ENCODE measurements at regions not wholly inside any gene's neighbourhood (a gene's known extent, or its start where the extent isn't known, plus 50 kb on each side); places are given as distances from the start of the nearest gene placed in this dataset.

- DNase-seq (ENCODE audit: low read depth) = no peak
- TF ChIP-seq MYC (IDR thresholded peaks at IDR 0.05; ENCODE audit: low read depth, low read length) = no peak
- TF ChIP-seq, protein P1, sequence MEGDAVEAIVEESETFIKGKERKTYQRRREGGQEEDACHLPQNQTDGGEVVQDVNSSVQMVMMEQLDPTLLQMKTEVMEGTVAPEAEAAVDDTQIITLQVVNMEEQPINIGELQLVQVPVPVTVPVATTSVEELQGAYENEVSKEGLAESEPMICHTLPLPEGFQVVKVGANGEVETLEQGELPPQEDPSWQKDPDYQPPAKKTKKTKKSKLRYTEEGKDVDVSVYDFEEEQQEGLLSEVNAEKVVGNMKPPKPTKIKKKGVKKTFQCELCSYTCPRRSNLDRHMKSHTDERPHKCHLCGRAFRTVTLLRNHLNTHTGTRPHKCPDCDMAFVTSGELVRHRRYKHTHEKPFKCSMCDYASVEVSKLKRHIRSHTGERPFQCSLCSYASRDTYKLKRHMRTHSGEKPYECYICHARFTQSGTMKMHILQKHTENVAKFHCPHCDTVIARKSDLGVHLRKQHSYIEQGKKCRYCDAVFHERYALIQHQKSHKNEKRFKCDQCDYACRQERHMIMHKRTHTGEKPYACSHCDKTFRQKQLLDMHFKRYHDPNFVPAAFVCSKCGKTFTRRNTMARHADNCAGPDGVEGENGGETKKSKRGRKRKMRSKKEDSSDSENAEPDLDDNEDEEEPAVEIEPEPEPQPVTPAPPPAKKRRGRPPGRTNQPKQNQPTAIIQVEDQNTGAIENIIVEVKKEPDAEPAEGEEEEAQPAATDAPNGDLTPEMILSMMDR (IDR thresholded peaks at IDR 0.05; ENCODE audit: low read depth, low read length) = no peak
- no peak for TF ChIP-seq POLR2A (IDR thresholded peaks at IDR 0.05; ENCODE audit: extremely low read depth, insufficient read length)
- TF ChIP-seq, protein P2, sequence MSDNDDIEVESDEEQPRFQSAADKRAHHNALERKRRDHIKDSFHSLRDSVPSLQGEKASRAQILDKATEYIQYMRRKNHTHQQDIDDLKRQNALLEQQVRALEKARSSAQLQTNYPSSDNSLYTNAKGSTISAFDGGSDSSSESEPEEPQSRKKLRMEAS (IDR thresholded peaks at IDR 0.05; ENCODE audit: low read depth, low read length) = no peak
- no peak overlapping the region for H3K4me3 ChIP-seq (ENCODE audit: low read depth, low read length)
Observed at GRCh38 chr1:34362949-34363348, 186.2 kb downstream of the C1orf94 start.

GRCh38 chr1:34363447-34363846, 186.7 kb downstream of the C1orf94 start:
- TF ChIP-seq POLR2A (IDR thresholded peaks at IDR 0.05; ENCODE audit: extremely low read depth, insufficient read length) (no peak), MYC (IDR thresholded peaks at IDR 0.05; ENCODE audit: low read depth, low read length) (no peak)
- TF ChIP-seq, protein P1 (IDR thresholded peaks at IDR 0.05; ENCODE audit: low read depth, low read length) = no peak
- TF ChIP-seq, protein P2 (IDR thresholded peaks at IDR 0.05; ENCODE audit: low read depth, low read length) = no peak
- no peak for DNase-seq (ENCODE audit: low read depth)
- H3K4me3 ChIP-seq (ENCODE audit: low read depth, low read length) = no peak overlapping the region

GRCh38 chr1:34363915-34364314, 187.2 kb downstream of the C1orf94 start:
- TF ChIP-seq, protein P2 (IDR thresholded peaks at IDR 0.05; ENCODE audit: low read depth, low read length) = no peak
- TF ChIP-seq, protein P1 (IDR thresholded peaks at IDR 0.05; ENCODE audit: low read depth, low read length) = no peak
- TF ChIP-seq MYC (IDR thresholded peaks at IDR 0.05; ENCODE audit: low read depth, low read length) = no peak
- no peak for TF ChIP-seq POLR2A (IDR thresholded peaks at IDR 0.05; ENCODE audit: extremely low read depth, insufficient read length)
- no peak overlapping the region for H3K4me3 ChIP-seq (ENCODE audit: low read depth, low read length)
- DNase-seq (ENCODE audit: low read depth) = no peak

DNA sequence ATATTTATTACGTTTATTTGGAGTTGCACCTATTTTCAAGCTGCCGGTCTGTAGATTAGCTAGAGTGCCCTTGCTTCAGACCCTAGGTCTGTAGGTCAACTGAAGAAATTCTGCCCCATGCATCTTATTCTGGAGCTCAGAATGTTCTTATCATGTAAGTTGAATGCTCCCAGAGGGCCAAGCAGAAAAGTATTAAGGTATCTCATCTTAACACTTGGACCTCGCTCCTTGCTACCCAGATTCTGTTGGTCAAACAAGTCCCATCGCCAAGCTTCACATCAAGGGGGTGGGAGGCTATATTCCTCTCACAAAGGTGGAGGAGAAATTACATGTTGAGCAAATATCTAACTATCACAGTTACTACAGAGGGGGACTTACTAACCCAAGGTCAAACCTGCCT, 187.7 kb downstream of the C1orf94 start:
- TF ChIP-seq, protein P2 (IDR thresholded peaks at IDR 0.05; ENCODE audit: low read depth, low read length) = no peak
- TF ChIP-seq POLR2A (IDR thresholded peaks at IDR 0.05; ENCODE audit: extremely low read depth, insufficient read length) = no peak
- no peak for TF ChIP-seq MYC (IDR thresholded peaks at IDR 0.05; ENCODE audit: low read depth, low read length)
- TF ChIP-seq, protein P1 (IDR thresholded peaks at IDR 0.05; ENCODE audit: low read depth, low read length) = no peak
- DNase-seq (ENCODE audit: low read depth) = no peak
- H3K4me3 ChIP-seq (ENCODE audit: low read depth, low read length) = no peak overlapping the region

- DNase-seq (ENCODE audit: low read depth) = no peak
- H3K4me3 ChIP-seq (ENCODE audit: low read depth, low read length) = no peak overlapping the region
- no peak for TF ChIP-seq MYC (IDR thresholded peaks at IDR 0.05; ENCODE audit: low read depth, low read length)
- no peak for TF ChIP-seq POLR2A (IDR thresholded peaks at IDR 0.05; ENCODE audit: extremely low read depth, insufficient read length)
- TF ChIP-seq, protein P1 (IDR thresholded peaks at IDR 0.05; ENCODE audit: low read depth, low read length) = no peak
- TF ChIP-seq, protein P2 (IDR thresholded peaks at IDR 0.05; ENCODE audit: low read depth, low read length) = no peak
Observed at GRCh38 chr1:34365295-34365694, 188.6 kb downstream of the C1orf94 start.

Data from NB4 (cell line).